Mesodermal cell (in vitro differentiated cells): ENCODE measurements at regions not wholly inside any gene's neighbourhood (a gene's known extent, or its start where the extent isn't known, plus 50 kb on each side); places are given as distances from the start of the nearest gene placed in this dataset.

ENCODE experiments used
- H3K27ac ChIP-seq: 2 replicates; pipeline ENCODE4 v1.7.0; 2013; ENCODE audit warnings: mild to moderate bottlenecking, low read depth, low read length, moderate library complexity; ENCODE audit not compliant: severe bottlenecking
- H3K36me3 ChIP-seq: 2 replicates; pipeline ENCODE4 v1.7.1; 2013; ENCODE audit warnings: mild to moderate bottlenecking, low read length, moderate library complexity; ENCODE audit not compliant: control insufficient read depth, insufficient read depth
- H3K4me1 ChIP-seq: one replicate; pipeline ENCODE4 v1.7.1; 2013; ENCODE audit warnings: mild to moderate bottlenecking, low read length; ENCODE audit not compliant: insufficient read depth, control insufficient read depth, poor library complexity, severe bottlenecking
- H3K4me3 ChIP-seq: 2 replicates; pipeline ENCODE4 v1.7.0; 2013; ENCODE audit warnings: low read length, control low read depth, mild to moderate bottlenecking; ENCODE audit not compliant: insufficient read depth, poor library complexity, severe bottlenecking; ENCODE audit errors: extremely low read depth
- H3K9me3 ChIP-seq: 2 replicates; pipeline ENCODE4 v1.7.1; 2013; ENCODE audit warnings: mild to moderate bottlenecking, low read length, moderate library complexity; ENCODE audit not compliant: control insufficient read depth
- WGBS, 2 experiments: methylation state at CpG; one replicate each; pipeline ENCODE4 v1.1.5; 2013; ENCODE audit warnings: missing lambda C conversion rate in 2 of 2; ENCODE audit not compliant: insufficient coverage in 2 of 2; 5-methylcytosine and 5-hydroxymethylcytosine counted together

GRCh38 chr1:14334336-14335176, 263.9 kb upstream of the KAZN start:
- Histone ChIP-seq H3K4me3 (no peak overlapping the region), H3K27ac (no peak overlapping the region), H3K36me3 (no peaks in the 10 kb centered on the region), H3K9me3 (no peaks in the 10 kb centered on the region), H3K4me1 (no peaks in the 10 kb centered on the region)
- 81 to 94% methylated on average over 4 of the region's 7 CpGs for WGBS, 2 experiments

- WGBS, 2 experiments = 92 to 95% methylated on average over 3 of the region's 3 CpGs
- H3K9me3 ChIP-seq = no peaks in the 10 kb centered on the region
- no peak overlapping the region for H3K4me3 ChIP-seq
- no peak overlapping the region for H3K27ac ChIP-seq
- H3K4me1 ChIP-seq = no peaks in the 10 kb centered on the region
- H3K36me3 ChIP-seq = no peaks in the 10 kb centered on the region
These were observed 260.0 kb upstream of the KAZN start for GRCh38 chr1:14338509-14338908.

- Histone ChIP-seq H3K4me3 (no peak overlapping the region), H3K4me1 (no peaks in the 10 kb centered on the region), H3K36me3 (no peaks in the 10 kb centered on the region), H3K9me3 (no peaks in the 10 kb centered on the region), H3K27ac (no peak overlapping the region)
- WGBS, 2 experiments = 56 to 76% methylated on average over 5 of the region's 5 CpGs
These were observed 259.2 kb upstream of the KAZN start for GRCh38 chr1:14339288-14339687.

- Histone ChIP-seq H3K36me3 (no peaks in the 10 kb centered on the region), H3K4me1 (no peaks in the 10 kb centered on the region), H3K4me3 (no peak overlapping the region), H3K9me3 (no peaks in the 10 kb centered on the region), H3K27ac (no peak overlapping the region)
- WGBS, 2 experiments = 55 to 60% methylated on average over 4 to 5 of the region's 5 CpGs
These were observed 258.3 kb upstream of the KAZN start for GRCh38 chr1:14340002-14340785.

GRCh38 chr1:14341147-14341546, 257.3 kb upstream of the KAZN start:
- H3K36me3 ChIP-seq = no peaks in the 10 kb centered on the region
- 83 to 100% methylated on average over 2 of the region's 3 CpGs for WGBS, 2 experiments
- no peak overlapping the region for H3K27ac ChIP-seq
- peaks cover 4% of the 10 kb centered on the region for H3K4me1 ChIP-seq
- H3K4me3 ChIP-seq = no peak overlapping the region
- no peaks in the 10 kb centered on the region for H3K9me3 ChIP-seq

- peaks cover 4% of the 10 kb centered on the region for H3K4me1 ChIP-seq
- no peaks in the 10 kb centered on the region for H3K9me3 ChIP-seq
- no peak overlapping the region for H3K27ac ChIP-seq
- 70 to 85% methylated on average over 4 to 7 of the region's 8 CpGs for WGBS, 2 experiments
- H3K36me3 ChIP-seq = no peaks in the 10 kb centered on the region
- H3K4me3 ChIP-seq = no peak overlapping the region
These were observed 252.4 kb upstream of the KAZN start for GRCh38 chr1:14345946-14346550.

- Histone ChIP-seq H3K9me3 (no peaks in the 10 kb centered on the region), H3K36me3 (no peaks in the 10 kb centered on the region), H3K4me3 (no peak overlapping the region), H3K27ac (no peak overlapping the region), H3K4me1 (peaks cover 4% of the 10 kb centered on the region)
- WGBS, 2 experiments = 83 to 100% methylated on average over 1 to 4 of the region's 6 CpGs
These were observed 251.3 kb upstream of the KAZN start for GRCh38 chr1:14347186-14347585.

- H3K27ac ChIP-seq = no peak overlapping the region
- 88% methylated on average over 2 of the region's 3 CpGs; no CpG with 5 or more reads in 1 of the 2 experiments for WGBS, 2 experiments
- no peak overlapping the region for H3K4me3 ChIP-seq
- H3K9me3 ChIP-seq = no peaks in the 10 kb centered on the region
- H3K36me3 ChIP-seq = no peaks in the 10 kb centered on the region
- H3K4me1 ChIP-seq = peaks cover 4% of the 10 kb centered on the region
These were observed 250.7 kb upstream of the KAZN start for GRCh38 chr1:14347776-14348175.

GRCh38 chr1:14350197-14350596, 248.3 kb upstream of the KAZN start:
- no peaks in the 10 kb centered on the region for H3K9me3 ChIP-seq
- WGBS, 2 experiments = 86 to 96% methylated on average over 1 to 2 of the region's 2 CpGs
- no peak overlapping the region for H3K27ac ChIP-seq
- H3K4me1 ChIP-seq = peaks cover 4% of the 10 kb centered on the region
- H3K4me3 ChIP-seq = no peak overlapping the region
- no peaks in the 10 kb centered on the region for H3K36me3 ChIP-seq

GRCh38 chr1:14352897-14353296, 245.6 kb upstream of the KAZN start:
- Histone ChIP-seq H3K36me3 (no peaks in the 10 kb centered on the region), H3K4me1 (no peaks in the 10 kb centered on the region), H3K9me3 (no peaks in the 10 kb centered on the region), H3K27ac (no peak overlapping the region), H3K4me3 (no peak overlapping the region)
- 86 to 100% methylated on average over 1 to 2 of the region's 6 CpGs for WGBS, 2 experiments
